CD4-positive, alpha-beta T cell (primary cell): ENCODE measurements at regions not wholly inside any gene's neighbourhood (a gene's known extent, or its start where the extent isn't known, plus 50 kb on each side); places are given as distances from the start of the nearest gene placed in this dataset.
"Not testable (repeated sequence)": the region's sequence is repeated elsewhere in the genome, so short reads cannot be mapped to it uniquely, and the experiment has no call there.

Experiments used
- ATAC-seq: fragments of 200-7000 bp; cut with Tn5 transposase; one replicate; pipeline ENCODE4 v1.10.0; 2022; ENCODE audit warnings: mild to moderate bottlenecking; ENCODE audit not compliant: poor library complexity
- CTCF ChIA-PET: fragments of 350-600 bp; sonication (Branson Sonifier 250); formaldehyde crosslinking; loops from one replicate; lab custom pipeline; 2021; ENCODE audit warnings: antibody characterized with exemption, inconsistent platforms; lab: Charles Lee
- POLR2A ChIA-PET: fragments of 350-600 bp; sonication (Branson Sonifier 250); formaldehyde crosslinking; loops from one replicate; lab custom pipeline; 2021; ENCODE audit warnings: antibody characterized with exemption, inconsistent platforms; lab: Charles Lee
- DNase-seq, 14 experiments: peaks; one replicate each; pipeline ENCODE4 v3.0.0-alpha.2; 2013 to 2020; ENCODE audit warnings: mixed read lengths in 2 of 14
- H3K27ac ChIP-seq, 2 donors: one replicate each; pipeline versions ENCODE4 v1.5.1 to v1.7.0; 2013; ENCODE audit warnings: low read length in 2 of 2, low read depth in 1 of 2, mild to moderate bottlenecking in 1 of 2
- H3K27me3 ChIP-seq, 2 experiments: 1 replicate in 1 of 2; 2 replicates in 1 of 2; pipeline versions ENCODE4 v1.6.1 to v1.7.0; 2013; ENCODE audit warnings: low read length in 2 of 2, control low read depth in 1 of 2, mild to moderate bottlenecking in 1 of 2, moderate library complexity in 1 of 2; ENCODE audit not compliant: insufficient read depth in 2 of 2, control insufficient read depth in 1 of 2
- H3K36me3 ChIP-seq: one replicate; pipeline ENCODE4 v1.6.1; 2013; ENCODE audit warnings: low read length, control low read depth; ENCODE audit not compliant: insufficient read depth
- H3K4me1 ChIP-seq: one replicate; pipeline ENCODE4 v1.6.1; 2013; ENCODE audit warnings: low read length, control low read depth; ENCODE audit not compliant: insufficient read depth
- H3K4me3 ChIP-seq: one replicate; pipeline ENCODE4 v1.5.1; 2013; ENCODE audit warnings: mild to moderate bottlenecking, low read length, moderate library complexity
- H3K9me3 ChIP-seq, 2 experiments: 1 replicate in 1 of 2; 2 replicates in 1 of 2; pipeline versions ENCODE4 v1.6.1 to v1.7.0; 2013; ENCODE audit warnings: low read length in 2 of 2, mild to moderate bottlenecking in 2 of 2, control low read depth in 1 of 2, moderate library complexity in 1 of 2; ENCODE audit not compliant: control insufficient read depth in 1 of 2, insufficient read depth in 1 of 2
- H3K27ac Mint-ChIP-seq: one replicate; pipeline ENCODE4 v1.8.0; 2020; ENCODE audit warnings: mixed read lengths
- H3K27me3 Mint-ChIP-seq: one replicate; pipeline ENCODE4 v1.8.0; 2021; ENCODE audit warnings: mixed read lengths
- H3K36me3 Mint-ChIP-seq: one replicate; pipeline ENCODE4 v1.8.0; 2021; ENCODE audit warnings: low read depth, mixed read lengths
- H3K4me1 Mint-ChIP-seq: one replicate; pipeline ENCODE4 v1.8.0; 2021; ENCODE audit warnings: low read depth, mixed read lengths
- H3K4me3 Mint-ChIP-seq: one replicate; pipeline ENCODE4 v1.8.0; 2020; ENCODE audit warnings: mild to moderate bottlenecking, mixed read lengths
- H3K9me3 Mint-ChIP-seq: one replicate; pipeline ENCODE4 v1.8.0; 2020; ENCODE audit warnings: mixed read lengths
- intact Hi-C, 2 experiments: fragments of 100-400 bp; cut with DNase I in 1 of 2; cut with micrococcal nuclease in 1 of 2; formaldehyde crosslinking; loops; one replicate each; pipeline versions ENCODE4 v1.15.1 to v1.9.0; 2023 to 2025; cut with DNase I, micrococcal nuclease
- TF ChIP-seq, protein P1 (sequence below): fragments of 200-600 bp; IDR thresholded peaks from one replicate; pipeline ENCODE4 v1.8.0; 2022; ENCODE audit warnings: antibody characterized with exemption, mild to moderate bottlenecking

DNA sequence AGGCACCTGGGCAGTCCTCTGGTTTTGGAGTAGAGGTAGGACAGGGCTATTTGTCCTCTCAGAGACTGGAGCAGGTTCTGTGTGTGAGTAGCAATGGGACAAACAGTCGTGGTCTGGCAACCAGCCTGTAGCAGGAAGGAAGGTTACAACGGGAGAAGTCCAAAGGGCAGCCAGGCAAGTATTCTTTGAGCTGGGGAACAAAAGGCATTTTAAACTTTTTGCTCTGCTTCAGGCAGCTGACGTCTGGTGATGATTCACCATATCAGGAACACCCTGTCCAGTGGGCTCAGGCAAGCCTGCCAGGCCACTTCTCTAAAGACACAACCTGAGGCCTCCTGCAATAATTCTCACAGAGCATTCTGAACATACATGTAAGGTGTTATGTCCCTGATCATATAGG is 215.8 kb downstream of the FAM72C start:
- H3K4me3 Mint-ChIP-seq, H3K27ac ChIP-seq, H3K9me3 ChIP-seq, H3K4me1 ChIP-seq, H3K36me3 Mint-ChIP-seq, DNase-seq, intact Hi-C loops, H3K4me3 ChIP-seq, H3K27me3 ChIP-seq, CTCF ChIA-PET, H3K4me1 Mint-ChIP-seq, ATAC-seq, POLR2A ChIA-PET, H3K27ac Mint-ChIP-seq, H3K9me3 Mint-ChIP-seq, H3K36me3 ChIP-seq: not testable (repeated sequence)
- H3K27me3 Mint-ChIP-seq, result peaks cover 16% of the 10 kb centered on the region

DNA sequence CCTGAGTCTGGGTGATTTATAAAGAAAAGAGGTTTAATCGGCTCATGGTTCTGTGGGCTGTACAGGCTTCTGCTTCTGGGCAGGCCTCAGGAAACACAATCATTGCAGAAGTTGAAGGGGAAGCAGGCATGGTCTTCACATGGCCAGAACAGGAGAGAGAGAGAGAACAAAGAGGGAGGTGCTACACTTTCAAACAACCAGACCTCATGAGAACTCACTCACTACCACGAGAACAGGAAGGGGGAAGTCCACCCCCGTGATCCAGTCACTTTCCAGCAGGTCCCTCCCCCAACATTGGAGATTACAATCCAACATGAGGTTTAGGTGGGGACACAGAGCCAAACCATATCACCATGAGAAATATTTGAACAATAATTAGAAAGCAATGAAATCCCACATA is 222.9 kb downstream of the FAM72C start:
- POLR2A ChIA-PET, result no interaction called here
- Mint-ChIP-seq H3K4me1 (no peaks in the 10 kb centered on the region), H3K4me3 (no peak overlapping the region), H3K27me3 (peaks cover 20% of the 10 kb centered on the region), H3K36me3 (no peaks in the 10 kb centered on the region), H3K9me3 (no peaks in the 10 kb centered on the region), H3K27ac (no peak overlapping the region)
- no peaks in the 10 kb centered on the region for H3K9me3 ChIP-seq
- peaks cover 0 to 4% of the 10 kb centered on the region in 2 experiments for H3K27me3 ChIP-seq
- CTCF ChIA-PET, result no interaction called here
- no peak for ATAC-seq
- no peak overlapping the region for H3K4me3 ChIP-seq
- no peaks in the 10 kb centered on the region for H3K4me1 ChIP-seq
- intact Hi-C loops, result no loop called here
- H3K27ac ChIP-seq, result no peak overlapping the region
- no peaks in the 10 kb centered on the region for H3K36me3 ChIP-seq
- TF ChIP-seq, protein P1, sequence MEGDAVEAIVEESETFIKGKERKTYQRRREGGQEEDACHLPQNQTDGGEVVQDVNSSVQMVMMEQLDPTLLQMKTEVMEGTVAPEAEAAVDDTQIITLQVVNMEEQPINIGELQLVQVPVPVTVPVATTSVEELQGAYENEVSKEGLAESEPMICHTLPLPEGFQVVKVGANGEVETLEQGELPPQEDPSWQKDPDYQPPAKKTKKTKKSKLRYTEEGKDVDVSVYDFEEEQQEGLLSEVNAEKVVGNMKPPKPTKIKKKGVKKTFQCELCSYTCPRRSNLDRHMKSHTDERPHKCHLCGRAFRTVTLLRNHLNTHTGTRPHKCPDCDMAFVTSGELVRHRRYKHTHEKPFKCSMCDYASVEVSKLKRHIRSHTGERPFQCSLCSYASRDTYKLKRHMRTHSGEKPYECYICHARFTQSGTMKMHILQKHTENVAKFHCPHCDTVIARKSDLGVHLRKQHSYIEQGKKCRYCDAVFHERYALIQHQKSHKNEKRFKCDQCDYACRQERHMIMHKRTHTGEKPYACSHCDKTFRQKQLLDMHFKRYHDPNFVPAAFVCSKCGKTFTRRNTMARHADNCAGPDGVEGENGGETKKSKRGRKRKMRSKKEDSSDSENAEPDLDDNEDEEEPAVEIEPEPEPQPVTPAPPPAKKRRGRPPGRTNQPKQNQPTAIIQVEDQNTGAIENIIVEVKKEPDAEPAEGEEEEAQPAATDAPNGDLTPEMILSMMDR, result no peak
- peak in 1 of 14 experiments; percentile 15 for DNase-seq

DNA sequence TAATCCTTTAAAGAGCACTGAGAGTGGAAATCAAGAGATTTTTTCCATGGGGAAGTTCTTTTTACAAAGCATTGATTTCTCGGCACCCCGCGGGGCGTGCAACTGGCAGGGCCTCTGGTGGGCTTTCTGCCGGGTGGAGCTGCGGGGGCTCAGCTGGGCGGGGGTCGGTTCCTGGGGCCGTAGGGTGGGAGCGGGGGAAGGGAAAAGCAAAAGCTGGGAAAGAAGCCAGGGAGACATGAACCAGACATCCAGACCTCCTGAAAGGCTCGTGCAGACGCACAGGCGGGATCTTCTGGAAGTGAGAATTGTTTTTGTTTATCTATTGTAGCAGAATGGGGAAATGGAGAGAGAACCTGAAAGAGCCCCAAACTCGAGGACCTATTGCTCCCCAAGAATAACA is 235.2 kb downstream of the FAM72C start:
- POLR2A ChIA-PET, result no interaction called here
- Histone ChIP-seq H3K4me3 (no peak overlapping the region), H3K27ac (no peak overlapping the region), H3K4me1 (no peaks in the 10 kb centered on the region), H3K9me3 (peaks cover 0 to 8% of the 10 kb centered on the region in 2 experiments), H3K27me3 (peaks cover 15 to 21% of the 10 kb centered on the region in 2 experiments), H3K36me3 (no peaks in the 10 kb centered on the region)
- Mint-ChIP-seq H3K36me3 (no peaks in the 10 kb centered on the region), H3K9me3 (no peaks in the 10 kb centered on the region), H3K4me3 (no peak overlapping the region), H3K27me3 (peaks cover 53% of the 10 kb centered on the region), H3K4me1 (no peaks in the 10 kb centered on the region), H3K27ac (no peak overlapping the region)
- DNase-seq (no peak), ATAC-seq (no peak)
- CTCF ChIA-PET, result no interaction called here
- TF ChIP-seq, protein P1, result no peak
- intact Hi-C loops, result no loop called here

DNA sequence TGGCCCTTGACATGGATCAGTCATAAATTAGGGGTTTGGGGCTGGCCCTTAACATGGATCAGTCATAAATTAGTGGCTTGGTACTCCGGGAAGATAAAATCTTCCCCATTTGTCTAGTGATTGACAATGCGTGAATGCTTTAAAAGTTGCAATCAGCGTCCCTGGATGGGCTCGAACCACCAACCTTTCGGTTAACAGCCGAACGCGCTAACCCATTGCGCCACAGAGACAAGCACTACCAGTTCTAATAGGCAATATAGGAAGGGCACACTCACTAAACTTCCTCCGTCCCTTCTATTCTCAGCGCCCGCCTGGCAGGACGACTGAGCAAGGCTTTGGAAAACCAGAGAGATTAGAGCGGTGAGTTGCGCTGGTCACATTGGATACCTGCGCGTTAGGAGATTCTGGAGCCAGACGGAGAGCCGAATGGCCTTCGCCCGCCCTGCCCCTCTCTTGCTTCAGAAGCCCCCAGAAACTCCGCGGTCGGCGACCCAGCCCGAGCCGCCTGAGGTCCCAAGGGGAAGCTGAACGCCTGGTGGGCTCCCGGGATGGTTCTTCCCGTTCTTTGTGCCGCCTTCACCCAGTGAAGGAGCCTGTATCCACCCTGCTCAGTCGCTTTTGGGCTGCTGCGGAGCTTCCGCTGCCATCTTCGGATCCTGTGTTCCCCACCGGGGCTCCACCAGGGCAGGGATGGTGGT is 235.9 kb downstream of the FAM72C start:
- no peak overlapping the region for H3K4me3 ChIP-seq
- ATAC-seq, result no peak
- POLR2A ChIA-PET, result no interaction called here
- TF ChIP-seq, protein P1, result no peak
- DNase-seq, result no peak
- peaks cover 21% of the 10 kb centered on the region in 2 experiments for H3K27me3 ChIP-seq
- no peaks in the 10 kb centered on the region for H3K4me1 Mint-ChIP-seq
- no peaks in the 10 kb centered on the region for H3K9me3 Mint-ChIP-seq
- H3K36me3 Mint-ChIP-seq, result no peaks in the 10 kb centered on the region
- no peaks in the 10 kb centered on the region for H3K36me3 ChIP-seq
- H3K4me1 ChIP-seq, result no peaks in the 10 kb centered on the region
- H3K27me3 Mint-ChIP-seq, result peaks cover 59% of the 10 kb centered on the region
- CTCF ChIA-PET, result no interaction called here
- intact Hi-C loops, result no loop called here
- H3K9me3 ChIP-seq, result peaks cover 0 to 8% of the 10 kb centered on the region in 2 experiments
- H3K27ac Mint-ChIP-seq, result no peak overlapping the region
- H3K4me3 Mint-ChIP-seq, result no peak overlapping the region
- H3K27ac ChIP-seq, result no peak overlapping the region

DNA sequence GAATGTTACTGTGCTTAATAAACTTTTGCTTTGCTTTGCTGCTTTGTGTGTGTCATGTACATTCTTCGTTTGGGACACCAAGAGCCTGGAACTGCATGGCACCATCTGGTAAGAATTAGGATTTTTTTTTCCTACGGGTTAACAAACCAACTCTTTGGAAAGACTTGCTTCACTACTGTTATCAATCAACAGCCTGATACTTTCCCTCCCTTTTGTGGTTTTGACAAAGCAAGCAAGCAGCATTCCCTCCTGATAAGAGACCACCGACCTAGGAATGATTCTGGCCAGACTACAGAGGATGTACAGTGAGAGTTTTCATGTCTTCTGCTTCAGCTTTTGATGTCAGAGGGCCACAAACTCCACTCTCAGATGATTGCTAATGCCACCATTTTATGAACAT is 237.5 kb downstream of the FAM72C start:
- not testable (repeated sequence) for H3K36me3 Mint-ChIP-seq, H3K4me3 Mint-ChIP-seq

More for the DNA sequence above, 237.5 kb downstream of the FAM72C start:
- CTCF ChIA-PET, H3K27ac ChIP-seq, H3K4me1 ChIP-seq, ATAC-seq, H3K27ac Mint-ChIP-seq, intact Hi-C loops, H3K36me3 ChIP-seq, DNase-seq, POLR2A ChIA-PET, H3K9me3 Mint-ChIP-seq, H3K4me3 ChIP-seq, H3K9me3 ChIP-seq, H3K4me1 Mint-ChIP-seq: not testable (repeated sequence)
- peaks cover 65% of the 10 kb centered on the region for H3K27me3 Mint-ChIP-seq
- H3K27me3 ChIP-seq, result peaks cover 21 to 23% of the 10 kb centered on the region in 2 experiments
